RWPE2 (cell line): ENCODE measurements at regions not wholly inside any gene's neighbourhood (a gene's known extent, or its start where the extent isn't known, plus 50 kb on each side); places are given as distances from the start of the nearest gene placed in this dataset.
A peak's percentile ranks its signal among the peaks of the same experiment; 100 is the strongest.

Experiments
- ATAC-seq: fragments of 200-7000 bp; cut with Tn5 transposase; 3 replicates; pipeline ENCODE4 v1.9.1; 2021; ENCODE audit warnings: low read depth
- DNase-seq: peaks from one replicate; pipeline ENCODE4 v3.0.0-alpha.2; 2020; ENCODE audit warnings: low spot score
- H3K27ac ChIP-seq: fragments of 450-650 bp; 2 replicates; pipeline ENCODE4 v1.5.1; 2017; ENCODE audit warnings: mild to moderate bottlenecking; ENCODE audit not compliant: poor library complexity, severe bottlenecking
- H3K27me3 ChIP-seq: fragments of 250-450 bp; sonication (Bioruptor Pico); 2 replicates; pipeline ENCODE4 v1.5.1; 2021; ENCODE audit warnings: mild to moderate bottlenecking, moderate library complexity; ENCODE audit not compliant: insufficient read depth, poor library complexity, severe bottlenecking
- H3K36me3 ChIP-seq: fragments of 250-450 bp; sonication (Bioruptor Pico); 2 replicates; pipeline ENCODE4 v1.5.1; 2020; ENCODE audit warnings: low read depth, mild to moderate bottlenecking, moderate library complexity
- H3K4me1 ChIP-seq: fragments of 250-450 bp; sonication (Bioruptor Pico); 2 replicates; pipeline ENCODE4 v1.5.1; 2021; ENCODE audit warnings: mild to moderate bottlenecking, moderate library complexity; ENCODE audit not compliant: insufficient read depth, poor library complexity, severe bottlenecking
- H3K4me3 ChIP-seq: fragments of 250-450 bp; sonication (Bioruptor Pico); 2 replicates; pipeline ENCODE4 v1.5.1; 2021; ENCODE audit warnings: mild to moderate bottlenecking, moderate library complexity; ENCODE audit not compliant: severe bottlenecking
- H3K9me3 ChIP-seq: fragments of 250-450 bp; sonication (Bioruptor Pico); 2 replicates; pipeline ENCODE4 v1.5.1; 2021; ENCODE audit warnings: mild to moderate bottlenecking, moderate library complexity; ENCODE audit not compliant: severe bottlenecking
- CTCF ChIP-seq: fragments of 450-650 bp; IDR thresholded peaks from one replicate; pipeline ENCODE4 v1.5.1; 2017; ENCODE audit warnings: mild to moderate bottlenecking, moderate library complexity; ENCODE audit not compliant: poor library complexity, severe bottlenecking

GRCh38 chr16:52002026-52002425 lies 544.9 kb downstream of the TOX3 start:
- TF ChIP-seq CTCF, result no peak
- Histone ChIP-seq H3K9me3 (no peaks in the 10 kb centered on the region), H3K27me3 (no peaks in the 10 kb centered on the region), H3K4me3 (no peak overlapping the region), H3K27ac (no peak overlapping the region), H3K36me3 (no peaks in the 10 kb centered on the region), H3K4me1 (no peaks in the 10 kb centered on the region)
- no peak for DNase-seq
- ATAC-seq, result peak; percentile 21; the same call in 1 of the 3 replicates

DNA sequence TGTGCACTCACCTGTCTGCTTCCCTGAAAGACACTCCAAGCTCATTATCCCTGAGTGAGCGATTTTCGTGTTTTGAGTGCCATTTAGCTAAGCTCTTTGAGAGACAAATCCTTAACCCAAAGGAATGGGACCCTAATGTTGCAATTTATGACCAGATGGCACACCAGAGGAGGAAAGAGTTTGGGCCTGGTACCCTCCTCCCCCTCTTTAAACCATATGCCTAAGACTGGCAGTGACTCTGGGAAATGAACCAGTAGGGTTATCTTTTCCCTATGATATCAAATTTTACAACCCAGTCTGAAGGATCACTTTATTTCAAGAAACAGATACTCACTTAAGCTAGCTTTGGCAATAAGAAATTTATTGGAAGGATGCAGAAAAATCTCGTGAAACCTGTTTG lies 550.4 kb downstream of the TOX3 start:
- Histone ChIP-seq H3K4me1 (peaks cover 13% of the 10 kb centered on the region), H3K36me3 (no peaks in the 10 kb centered on the region), H3K4me3 (no peak overlapping the region), H3K9me3 (no peaks in the 10 kb centered on the region), H3K27ac (no peak overlapping the region), H3K27me3 (no peaks in the 10 kb centered on the region)
- ATAC-seq, result no peak
- TF ChIP-seq CTCF, result no peak
- DNase-seq, result no peak

GRCh38 chr16:51994597-51994996 lies 552.3 kb downstream of the TOX3 start:
- Histone ChIP-seq H3K4me1 (peaks cover 13% of the 10 kb centered on the region), H3K4me3 (no peak overlapping the region), H3K9me3 (no peaks in the 10 kb centered on the region), H3K27me3 (no peaks in the 10 kb centered on the region), H3K36me3 (no peaks in the 10 kb centered on the region), H3K27ac (peak overlapping the region; percentile 16)
- TF ChIP-seq CTCF, result no peak
- ATAC-seq (peak; percentile 94), DNase-seq (peak; percentile 94)

DNA sequence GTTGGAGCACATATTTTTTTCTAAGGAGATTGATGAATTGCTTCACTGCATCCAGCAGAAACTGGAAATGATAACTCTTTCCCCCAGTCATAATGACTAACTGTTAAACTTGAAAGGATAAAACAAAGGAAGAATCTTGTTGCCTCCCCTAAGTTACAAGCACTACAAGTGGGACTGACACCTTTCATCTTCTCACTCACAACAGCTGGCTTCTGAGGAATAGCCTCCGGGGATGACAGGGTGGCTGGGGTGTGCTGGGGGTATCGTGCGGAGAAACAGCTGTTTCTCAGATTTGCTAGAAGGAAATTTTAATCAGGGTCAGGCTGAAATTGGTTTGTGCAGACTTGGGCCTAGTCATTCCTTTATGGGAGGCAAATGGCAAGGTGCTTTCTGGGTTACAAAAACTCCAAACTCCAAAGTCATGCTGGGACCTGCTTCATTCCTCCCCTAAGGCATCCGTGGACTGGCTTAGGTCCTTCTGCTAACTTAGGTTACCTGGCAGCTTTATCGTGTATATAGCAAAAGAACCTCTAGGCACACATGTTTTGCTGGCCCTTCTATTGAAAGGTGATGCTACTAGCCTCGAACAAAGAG lies 557.2 kb downstream of the TOX3 start:
- peaks cover 7% of the 10 kb centered on the region for H3K4me1 ChIP-seq
- no peaks in the 10 kb centered on the region for H3K27me3 ChIP-seq
- ATAC-seq (no peak), DNase-seq (no peak)
- no peak overlapping the region for H3K4me3 ChIP-seq
- H3K27ac ChIP-seq, result no peak overlapping the region
- no peaks in the 10 kb centered on the region for H3K36me3 ChIP-seq
- TF ChIP-seq CTCF, result no peak
- no peaks in the 10 kb centered on the region for H3K9me3 ChIP-seq

GRCh38 chr16:51988977-51989376 lies 558.0 kb downstream of the TOX3 start:
- H3K9me3 ChIP-seq, result no peaks in the 10 kb centered on the region
- DNase-seq, result no peak
- H3K27me3 ChIP-seq, result no peaks in the 10 kb centered on the region
- no peak for TF ChIP-seq CTCF
- no peaks in the 10 kb centered on the region for H3K36me3 ChIP-seq
- H3K4me3 ChIP-seq, result no peak overlapping the region
- no peak for ATAC-seq
- H3K4me1 ChIP-seq, result peaks cover 2% of the 10 kb centered on the region
- no peak overlapping the region for H3K27ac ChIP-seq
